ENCODE measurements at regions not wholly inside any gene's neighbourhood (a gene's known extent, or its start where the extent isn't known, plus 50 kb on each side); places are given as distances from the start of the nearest gene placed in this dataset.

DNA sequence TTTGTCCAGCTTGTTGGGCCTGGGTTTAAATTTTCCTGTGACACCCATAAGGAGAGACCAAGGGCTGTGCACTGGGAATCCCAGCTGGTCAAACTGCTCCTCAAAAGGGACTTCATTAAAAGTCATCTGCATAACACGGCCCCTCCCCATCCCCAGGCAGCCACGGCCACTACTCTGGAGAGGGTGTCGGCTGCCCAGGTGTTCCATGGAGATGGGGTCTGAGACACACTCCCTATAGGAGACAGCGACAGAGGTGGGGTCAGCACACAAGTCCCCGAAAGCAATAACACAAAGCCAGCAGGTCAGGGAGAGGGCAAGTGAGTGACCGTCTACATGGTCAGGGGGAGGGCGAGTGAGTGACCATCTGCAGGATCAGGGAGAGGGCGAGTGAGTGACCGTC, 75.6 kb upstream of the BCL11B start:
- TF ChIP-seq POLR2AphosphoS5 (IDR thresholded peaks at IDR 0.05; ENCODE audit: insufficient read depth, low read depth, low read length) (no peak), POLR2A (IDR thresholded peaks at IDR 0.05; ENCODE audit: low read depth, low read length) (no peak), JUN (IDR thresholded peaks at IDR 0.05; ENCODE audit: borderline replicate concordance, insufficient read depth, insufficient read length, low read depth) (no peak)
- TF ChIP-seq, protein P1, sequence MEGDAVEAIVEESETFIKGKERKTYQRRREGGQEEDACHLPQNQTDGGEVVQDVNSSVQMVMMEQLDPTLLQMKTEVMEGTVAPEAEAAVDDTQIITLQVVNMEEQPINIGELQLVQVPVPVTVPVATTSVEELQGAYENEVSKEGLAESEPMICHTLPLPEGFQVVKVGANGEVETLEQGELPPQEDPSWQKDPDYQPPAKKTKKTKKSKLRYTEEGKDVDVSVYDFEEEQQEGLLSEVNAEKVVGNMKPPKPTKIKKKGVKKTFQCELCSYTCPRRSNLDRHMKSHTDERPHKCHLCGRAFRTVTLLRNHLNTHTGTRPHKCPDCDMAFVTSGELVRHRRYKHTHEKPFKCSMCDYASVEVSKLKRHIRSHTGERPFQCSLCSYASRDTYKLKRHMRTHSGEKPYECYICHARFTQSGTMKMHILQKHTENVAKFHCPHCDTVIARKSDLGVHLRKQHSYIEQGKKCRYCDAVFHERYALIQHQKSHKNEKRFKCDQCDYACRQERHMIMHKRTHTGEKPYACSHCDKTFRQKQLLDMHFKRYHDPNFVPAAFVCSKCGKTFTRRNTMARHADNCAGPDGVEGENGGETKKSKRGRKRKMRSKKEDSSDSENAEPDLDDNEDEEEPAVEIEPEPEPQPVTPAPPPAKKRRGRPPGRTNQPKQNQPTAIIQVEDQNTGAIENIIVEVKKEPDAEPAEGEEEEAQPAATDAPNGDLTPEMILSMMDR (IDR thresholded peaks at IDR 0.05; ENCODE audit: extremely low read depth in 1 of 2, insufficient read depth in 1 of 2, low read depth in 1 of 2, low read length in 2 of 2), result no peak
